Skin epidermis (tissue), 12 donors: ENCODE measurements at regions not wholly inside any gene's neighbourhood (a gene's known extent, or its start where the extent isn't known, plus 50 kb on each side); places are given as distances from the start of the nearest gene placed in this dataset.

ENCODE experiments used
- H3K27ac ChIP-seq, 21 experiments: fragments of 200-600 bp; sonication (generic) in 11 of 21; one replicate each; pipeline ENCODE4 v1.5.0; 2020; ENCODE audit warnings: mild to moderate bottlenecking in 3 of 21, inconsistent platforms in 2 of 21, moderate library complexity in 2 of 21
- H3K4me3 ChIP-seq, 7 experiments: fragments of 200-600 bp; sonication (generic) in 2 of 7; one replicate each; pipeline ENCODE4 v1.5.0; 2020; ENCODE audit warnings: inconsistent platforms in 2 of 7, mild to moderate bottlenecking in 2 of 7, moderate library complexity in 1 of 7

DNA sequence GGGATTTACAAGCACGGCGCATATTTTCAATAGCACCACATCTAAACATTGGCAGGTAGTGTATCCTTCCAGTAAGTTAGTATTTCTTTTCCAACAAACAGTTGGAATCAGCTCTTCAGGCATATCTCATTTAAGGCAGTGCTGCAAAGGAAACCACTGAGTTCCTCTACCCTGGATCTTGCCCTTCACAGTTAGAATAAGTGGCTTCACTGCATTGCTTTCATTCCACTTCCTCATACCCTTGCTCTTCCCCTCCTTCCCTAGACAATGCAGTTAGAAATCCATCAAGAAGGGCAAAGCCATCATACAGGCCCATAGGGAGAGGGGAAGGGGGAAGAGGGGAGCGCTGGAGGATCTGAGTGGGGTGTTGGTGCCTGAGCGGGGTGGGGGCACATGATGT is 173.7 kb downstream of the FBXO15 start:
- Histone ChIP-seq H3K27ac (no peak overlapping the region), H3K4me3 (no peak overlapping the region)

DNA sequence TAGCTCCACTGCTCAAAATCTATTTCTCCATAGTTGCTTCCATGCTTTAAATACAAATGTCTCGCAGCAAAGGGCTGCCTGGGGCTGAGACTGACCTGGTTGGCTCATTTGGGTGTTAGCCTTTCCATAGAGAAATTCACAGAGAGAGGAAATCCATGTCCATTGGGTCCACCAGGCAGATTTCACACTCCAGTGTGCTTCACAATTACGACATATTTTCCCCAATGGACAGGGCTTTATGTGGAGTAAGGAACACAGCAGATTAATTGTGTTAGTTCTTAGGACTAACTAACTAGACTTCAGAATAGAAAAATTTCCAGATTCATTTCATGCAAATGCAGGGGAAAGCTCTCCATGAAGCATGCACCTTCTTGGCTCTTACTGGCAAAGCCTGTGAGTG is 180.7 kb downstream of the FBXO15 start:
- H3K27ac ChIP-seq = no peak overlapping the region
- H3K4me3 ChIP-seq = no peak overlapping the region

DNA sequence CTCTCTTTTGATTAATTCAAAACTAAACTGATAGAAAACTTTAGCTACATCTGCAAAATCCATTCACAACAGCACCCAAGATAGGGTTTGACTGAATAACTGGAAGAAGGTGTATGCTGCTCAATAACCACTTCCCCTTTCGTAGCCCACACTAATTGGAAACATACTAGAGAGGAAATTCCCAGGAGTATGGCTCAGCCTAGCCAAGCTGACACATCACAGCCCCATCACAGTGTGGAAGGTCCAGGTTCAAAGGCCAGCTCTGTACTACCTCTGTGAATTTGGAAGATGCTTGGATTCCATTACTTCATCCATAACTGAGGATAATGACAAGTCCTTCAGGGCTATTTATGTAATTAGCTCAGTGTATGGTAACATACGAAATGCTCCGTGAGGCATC is 185.4 kb downstream of the FBXO15 start:
- Histone ChIP-seq H3K27ac (no peak overlapping the region), H3K4me3 (no peak overlapping the region)

DNA sequence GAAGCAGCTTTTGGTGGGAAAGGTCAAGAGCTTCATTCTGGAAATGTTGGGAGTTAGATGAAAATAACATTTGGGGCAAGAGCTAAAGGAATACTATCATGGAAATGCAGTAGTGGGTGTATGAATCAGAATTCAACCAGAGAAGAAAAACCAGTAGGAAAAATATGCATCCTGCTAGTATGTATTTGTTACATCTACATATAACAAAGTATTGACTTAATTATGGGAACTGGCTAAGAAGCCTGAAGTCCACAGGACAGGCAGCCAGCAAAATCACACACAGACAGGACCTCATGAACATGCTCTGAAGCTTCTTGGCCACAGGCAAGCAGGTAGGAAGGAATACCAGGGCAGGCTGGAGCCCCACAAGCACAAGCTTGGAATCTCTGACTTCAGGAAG is 185.8 kb downstream of the FBXO15 start:
- no peak overlapping the region for H3K4me3 ChIP-seq
- H3K27ac ChIP-seq = no peak overlapping the region

DNA sequence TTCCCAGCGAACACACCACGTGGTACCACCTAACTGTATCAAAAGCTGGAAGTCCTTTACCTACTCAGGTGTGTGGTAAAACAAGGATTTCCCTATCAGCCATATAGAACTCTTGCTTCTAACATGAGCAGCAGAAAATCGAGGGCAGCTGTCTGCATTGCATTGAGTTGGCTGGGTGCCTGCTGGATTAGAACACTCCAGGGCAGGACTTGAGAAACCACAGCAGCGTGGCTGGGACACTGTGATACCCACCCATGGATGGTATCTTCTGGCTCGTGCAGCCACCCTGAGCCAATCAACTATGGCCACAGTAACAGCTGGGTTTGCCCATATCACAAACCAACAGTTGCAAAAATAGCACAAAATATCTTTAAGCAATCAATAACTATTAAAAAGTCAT is 188.3 kb downstream of the FBXO15 start:
- Histone ChIP-seq H3K4me3 (no peak overlapping the region), H3K27ac (no peak overlapping the region)

DNA sequence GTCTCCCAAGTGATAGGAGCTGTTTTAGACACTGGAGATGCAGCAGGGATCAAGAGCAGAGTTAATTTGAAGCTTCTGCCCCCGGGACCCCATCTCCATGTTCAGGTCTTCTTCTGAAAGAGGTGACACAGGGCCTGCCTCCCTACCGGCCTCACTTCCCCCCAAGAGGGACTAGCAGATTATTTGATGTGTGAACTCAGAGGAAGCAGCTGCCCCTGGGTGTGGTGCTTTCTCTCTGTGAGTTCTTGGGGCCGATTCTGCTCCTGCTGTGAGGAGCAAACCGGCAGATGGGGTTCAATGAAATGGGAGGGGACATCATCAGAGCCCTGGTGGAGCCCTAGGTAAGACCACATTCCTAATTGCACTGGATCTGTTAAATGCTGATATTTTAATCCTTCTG is 193.4 kb downstream of the FBXO15 start:
- no peak overlapping the region for H3K27ac ChIP-seq
- H3K4me3 ChIP-seq = no peak overlapping the region

DNA sequence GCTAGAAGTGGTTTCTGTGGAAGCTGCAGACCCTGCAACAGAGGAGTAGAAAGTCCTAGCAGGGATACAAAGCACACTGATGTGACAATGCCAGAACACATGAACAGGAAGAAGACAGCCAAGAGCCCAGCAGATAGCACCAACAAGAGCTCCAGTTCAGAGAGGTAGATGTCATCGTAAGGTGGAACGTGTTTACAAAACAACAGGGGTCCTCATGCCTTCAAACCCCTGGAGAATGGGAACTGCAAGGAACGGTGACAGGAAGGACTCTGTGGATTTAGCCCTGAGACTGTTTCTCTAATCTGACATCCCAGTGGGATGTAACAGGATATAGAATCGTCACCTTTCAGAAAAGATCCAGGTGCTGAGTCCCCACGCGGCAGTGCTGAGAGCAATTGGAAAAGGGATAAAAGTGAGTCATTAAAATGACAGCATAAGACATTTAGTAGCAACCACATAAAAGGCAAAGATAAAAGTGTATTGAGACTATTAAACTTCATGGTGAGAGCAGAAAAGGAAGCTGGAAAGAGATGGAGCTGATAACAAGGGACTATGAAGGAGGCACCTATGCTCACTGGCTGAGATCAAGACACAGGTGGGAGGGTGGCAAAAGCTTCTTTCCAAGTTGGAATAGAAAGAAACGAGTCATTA is 195.2 kb downstream of the FBXO15 start:
- Histone ChIP-seq H3K4me3 (no peak overlapping the region), H3K27ac (no peak overlapping the region)

DNA sequence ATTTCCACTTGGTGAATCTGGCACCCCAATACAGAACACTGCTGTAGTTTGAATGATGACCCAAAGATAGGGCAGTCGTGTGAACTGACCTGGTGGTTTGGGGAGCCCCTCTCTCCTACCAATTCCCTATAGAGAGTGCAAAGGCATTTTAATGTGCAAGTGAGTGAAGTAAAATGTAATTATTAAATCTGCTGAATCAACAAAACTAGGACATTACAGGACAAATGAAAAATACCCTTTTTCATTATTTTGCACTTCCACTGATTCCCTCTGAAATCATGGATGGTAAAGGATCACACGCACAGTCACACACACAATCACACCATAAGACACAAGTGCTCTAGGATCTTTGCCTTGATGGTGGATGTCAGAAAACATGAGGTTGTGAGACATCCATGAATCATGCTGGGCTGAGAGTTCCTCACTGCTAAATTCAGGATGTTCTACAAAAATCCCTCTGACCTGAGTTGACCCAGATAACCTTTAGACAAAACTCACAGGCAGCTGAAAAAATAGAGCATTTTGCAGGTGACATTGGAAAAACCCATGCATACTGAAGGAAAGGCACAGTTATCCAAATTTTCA is 197.4 kb downstream of the FBXO15 start:
- Histone ChIP-seq H3K27ac (no peak overlapping the region), H3K4me3 (no peak overlapping the region)

DNA sequence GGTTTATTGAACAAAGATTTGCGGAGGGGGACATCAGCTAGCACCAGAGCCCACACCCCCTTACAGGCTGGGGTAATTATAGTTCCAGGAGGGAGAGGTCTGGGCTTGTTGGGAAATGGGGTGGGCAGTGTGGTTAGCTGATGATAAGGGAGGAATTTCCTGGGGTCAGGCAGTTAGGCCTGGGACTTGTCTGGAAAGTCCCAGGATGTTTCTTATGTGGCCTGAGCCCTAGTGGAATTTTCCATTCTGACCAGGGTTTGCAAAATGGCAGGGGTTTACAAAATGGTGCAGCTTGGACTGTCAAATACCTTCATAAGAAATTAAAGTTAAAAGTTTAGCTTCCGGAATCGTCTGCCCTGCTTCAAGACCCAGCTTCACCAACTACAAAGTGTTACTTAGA is 199.1 kb downstream of the FBXO15 start:
- no peak overlapping the region for H3K4me3 ChIP-seq
- peak overlapping the region in 1 of 21 experiments; percentile 10 for H3K27ac ChIP-seq

DNA sequence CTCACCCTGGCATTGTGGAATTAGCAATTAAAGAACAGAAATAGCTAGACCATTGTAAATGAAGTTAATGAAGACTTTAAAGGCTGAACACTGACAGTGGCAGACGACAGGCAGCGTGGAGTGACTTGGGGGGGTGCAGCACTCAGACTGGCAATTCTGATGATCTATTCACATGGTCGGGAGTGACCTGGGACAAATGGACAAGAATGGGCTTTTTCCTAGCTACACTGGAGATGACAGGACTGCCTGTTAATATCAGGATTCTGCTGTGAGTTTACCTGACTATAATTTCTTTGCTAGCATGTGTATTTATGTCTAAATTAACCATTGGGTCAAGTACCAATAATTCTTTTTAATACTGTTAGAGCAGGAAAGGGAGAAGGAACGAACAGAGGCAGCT is 199.6 kb downstream of the FBXO15 start:
- H3K27ac ChIP-seq = peak overlapping the region in 2 of 21 experiments; percentile 9 to 10
- no peak overlapping the region for H3K4me3 ChIP-seq

DNA sequence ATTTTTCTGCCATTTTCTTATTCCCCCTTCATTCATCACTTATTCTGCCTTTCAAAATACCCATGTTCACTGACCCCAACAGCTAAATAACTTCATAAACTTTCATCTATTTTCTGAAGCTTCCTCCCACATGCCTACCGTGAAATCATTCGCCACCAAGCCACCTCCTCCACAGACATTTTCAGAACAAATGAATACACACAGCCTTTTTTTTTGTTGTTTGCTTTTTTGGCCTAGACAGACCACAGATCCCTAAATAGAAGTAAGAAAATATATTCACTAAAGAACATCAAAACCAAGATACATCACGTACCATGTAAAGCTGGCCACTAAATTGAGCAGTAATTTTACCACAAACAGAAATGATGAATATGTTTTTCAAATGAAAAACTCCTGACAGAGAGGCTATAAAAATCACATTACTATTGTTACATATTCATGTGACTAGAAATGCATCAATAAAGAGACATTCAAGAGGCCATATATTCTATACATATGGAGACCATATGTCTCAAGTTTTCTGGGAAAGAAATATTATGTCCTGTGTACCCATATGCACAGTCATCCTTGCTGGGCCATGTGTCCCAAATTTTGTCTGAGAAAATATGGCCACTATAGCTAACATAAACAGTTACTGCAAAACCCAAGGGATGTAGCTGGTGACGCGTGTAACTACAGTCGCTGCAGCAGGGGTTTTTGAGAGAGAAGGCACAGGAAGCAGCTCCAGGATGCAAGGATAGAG is 200.3 kb downstream of the FBXO15 start:
- H3K27ac ChIP-seq = no peak overlapping the region
- no peak overlapping the region for H3K4me3 ChIP-seq

DNA sequence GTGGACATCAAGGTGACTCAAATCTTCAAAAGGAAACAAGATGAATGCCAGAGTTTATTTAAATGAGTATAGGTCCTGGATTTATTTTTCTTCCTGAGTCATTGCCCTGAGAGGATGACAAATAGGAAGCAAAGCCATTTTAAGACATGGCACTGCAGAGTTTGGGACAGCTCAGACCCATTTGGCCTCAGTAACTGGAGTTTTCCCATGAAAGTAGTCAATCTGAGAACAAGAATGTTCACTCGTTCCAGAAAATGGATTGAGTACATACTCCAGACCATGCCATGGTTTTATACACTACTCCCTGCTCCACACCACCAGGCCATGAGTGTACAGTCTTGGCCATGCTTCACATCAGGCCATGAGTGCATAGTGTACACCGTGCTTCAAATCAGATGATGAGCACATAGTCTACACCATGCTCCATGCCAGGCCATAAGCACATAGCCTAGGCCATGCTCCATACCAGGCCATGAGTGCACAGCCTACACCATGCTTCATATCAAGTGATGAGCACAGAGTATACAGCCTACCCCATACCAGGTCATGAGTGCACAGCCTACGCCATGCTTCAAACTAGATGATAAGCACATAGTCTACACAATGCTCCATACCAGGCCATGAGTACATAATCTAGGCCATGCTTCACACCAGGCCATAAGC is 202.4 kb downstream of the FBXO15 start:
- Histone ChIP-seq H3K4me3 (no peak overlapping the region), H3K27ac (no peak overlapping the region)

DNA sequence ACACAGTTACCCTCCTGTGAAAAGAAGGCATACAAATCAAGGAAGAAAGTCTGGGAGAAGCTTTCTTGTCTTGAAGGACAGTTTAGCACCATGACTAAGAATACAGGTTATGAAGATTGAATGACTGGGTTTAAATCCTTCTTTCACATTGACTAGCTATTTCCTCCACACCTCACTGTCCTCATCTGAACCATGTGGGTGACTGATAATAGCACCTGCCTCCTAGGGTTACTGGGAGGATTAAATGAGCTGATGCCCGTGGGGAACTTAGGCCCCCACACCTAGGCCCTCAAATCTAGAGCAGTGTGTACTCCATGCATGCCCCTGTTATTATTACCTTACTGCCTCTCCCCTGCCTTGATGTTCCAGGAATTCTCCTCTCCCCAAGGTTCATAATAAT is 202.9 kb downstream of the FBXO15 start:
- Histone ChIP-seq H3K4me3 (no peak overlapping the region), H3K27ac (no peak overlapping the region)

DNA sequence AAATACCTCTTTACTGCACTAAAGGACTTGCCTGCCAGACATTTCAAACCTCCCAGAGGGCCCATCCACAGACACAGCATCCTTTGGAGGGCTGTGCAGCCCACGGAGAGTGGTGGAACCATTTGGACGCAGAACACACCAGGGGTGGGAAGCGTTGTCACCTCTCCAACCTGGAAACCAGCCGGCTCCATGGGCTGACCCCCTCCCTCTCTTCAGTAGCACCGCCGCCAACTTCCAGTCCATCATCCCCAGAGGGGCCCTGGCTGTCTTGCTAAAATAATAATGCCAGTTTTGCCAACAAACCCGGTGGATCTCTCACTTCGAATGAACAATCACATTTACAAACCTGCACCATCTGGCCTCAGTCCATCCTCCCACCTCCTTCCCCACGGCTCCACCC is 203.9 kb downstream of the FBXO15 start:
- H3K27ac ChIP-seq = no peak overlapping the region
- H3K4me3 ChIP-seq = no peak overlapping the region

DNA sequence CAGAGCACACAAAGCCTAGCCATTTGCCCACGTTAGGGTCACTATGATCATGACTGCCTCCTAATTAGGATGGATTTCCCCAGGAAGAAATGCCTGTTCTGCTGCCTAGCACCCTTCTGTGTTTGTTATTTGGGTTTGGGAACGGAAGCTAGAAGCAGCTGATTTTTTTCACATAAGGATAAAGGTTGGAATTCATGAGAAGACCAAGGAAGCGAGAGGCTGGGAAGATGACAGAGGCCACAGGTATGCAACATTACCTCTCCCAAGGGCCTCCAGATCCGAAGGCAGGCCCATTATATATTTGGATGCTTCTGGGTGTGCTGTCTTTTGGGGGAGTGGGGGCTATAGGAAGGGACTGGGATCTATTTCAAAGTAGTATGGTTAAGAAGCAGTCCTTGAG is 204.7 kb downstream of the FBXO15 start:
- Histone ChIP-seq H3K27ac (no peak overlapping the region), H3K4me3 (no peak overlapping the region)

DNA sequence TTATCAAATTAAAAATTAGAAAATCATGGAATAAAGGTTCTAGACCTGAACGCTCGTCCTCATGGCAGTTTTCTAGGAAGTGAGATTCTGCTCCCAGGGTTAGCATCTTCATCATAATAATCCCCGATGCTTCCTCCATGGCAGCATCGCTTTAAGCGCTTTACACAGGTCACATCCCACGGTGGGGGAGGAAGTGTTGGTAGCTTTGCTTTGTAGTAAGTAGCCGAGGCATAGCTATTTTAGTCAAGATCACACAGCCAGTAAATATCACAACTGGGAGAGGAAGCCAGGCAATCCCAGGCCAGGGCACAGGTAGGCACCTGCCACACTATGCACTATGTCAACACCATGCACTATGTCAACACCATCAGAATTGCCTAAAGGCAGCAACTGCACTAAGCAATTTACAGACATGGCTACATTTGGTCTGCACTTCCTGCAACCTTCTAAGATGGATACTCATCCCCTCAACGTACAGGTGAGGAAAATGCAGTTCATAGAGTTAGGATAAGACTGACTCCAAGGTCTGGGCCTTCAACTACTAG is 205.5 kb downstream of the FBXO15 start:
- H3K4me3 ChIP-seq = no peak overlapping the region
- H3K27ac ChIP-seq = no peak overlapping the region

DNA sequence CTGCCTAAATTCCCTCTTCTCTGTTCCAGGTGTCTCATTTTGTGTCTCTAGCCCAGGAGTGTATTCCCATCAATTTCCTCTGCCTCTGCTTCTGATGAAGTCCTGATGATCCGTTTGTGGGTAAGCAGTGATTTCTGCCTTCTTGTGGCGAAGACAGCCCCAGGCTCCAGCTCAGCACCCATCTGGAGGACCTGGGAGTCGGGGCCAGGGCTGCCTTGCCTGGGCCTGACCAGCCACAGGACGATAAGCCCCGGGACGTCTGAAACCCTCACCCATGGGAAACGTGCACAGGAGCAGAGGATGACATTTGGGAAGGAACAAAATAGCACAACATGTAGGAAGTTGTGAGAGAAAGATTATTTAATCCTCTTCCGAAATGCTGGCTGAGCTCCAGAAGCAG is 206.9 kb downstream of the FBXO15 start:
- H3K27ac ChIP-seq = no peak overlapping the region
- H3K4me3 ChIP-seq = no peak overlapping the region

DNA sequence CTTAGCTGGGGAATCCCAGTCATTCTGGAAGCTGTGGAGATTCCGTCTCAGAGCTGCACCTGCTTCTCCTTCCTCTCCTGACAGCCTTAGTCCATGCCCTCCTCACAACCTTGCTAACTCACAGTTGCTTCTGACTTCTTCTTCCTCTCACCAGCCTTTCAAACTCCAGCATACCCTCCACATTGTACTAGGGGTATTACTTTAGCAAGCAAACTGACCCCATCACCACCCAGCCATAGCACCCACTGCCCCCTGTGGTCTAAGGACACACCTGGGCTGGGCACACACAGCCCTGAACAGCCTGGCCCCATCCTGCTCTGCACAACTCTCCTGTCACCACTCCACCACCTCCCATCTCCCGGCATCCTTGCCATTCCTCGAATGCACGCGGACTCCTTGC is 208.2 kb downstream of the FBXO15 start:
- Histone ChIP-seq H3K4me3 (no peak overlapping the region), H3K27ac (no peak overlapping the region)

DNA sequence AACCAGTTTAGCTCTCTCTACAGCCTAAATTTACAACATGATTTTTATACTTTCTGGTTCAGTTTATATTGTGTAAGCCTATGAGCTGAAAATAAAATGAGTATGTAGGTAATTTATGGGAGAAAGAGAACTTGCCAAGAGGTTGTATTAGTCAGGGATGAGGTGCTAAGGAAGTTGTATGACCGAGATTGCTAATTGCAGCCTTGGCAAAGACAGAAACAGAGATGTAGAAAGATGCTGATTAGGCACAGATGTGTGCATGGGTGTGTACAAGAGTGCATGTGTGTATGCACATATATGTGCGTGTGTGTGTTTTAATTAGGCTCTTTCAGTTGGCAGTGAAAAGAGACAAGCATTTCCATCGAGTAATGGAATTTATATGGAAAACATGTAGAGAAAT is 213.9 kb downstream of the FBXO15 start:
- no peak overlapping the region for H3K4me3 ChIP-seq
- no peak overlapping the region for H3K27ac ChIP-seq

DNA sequence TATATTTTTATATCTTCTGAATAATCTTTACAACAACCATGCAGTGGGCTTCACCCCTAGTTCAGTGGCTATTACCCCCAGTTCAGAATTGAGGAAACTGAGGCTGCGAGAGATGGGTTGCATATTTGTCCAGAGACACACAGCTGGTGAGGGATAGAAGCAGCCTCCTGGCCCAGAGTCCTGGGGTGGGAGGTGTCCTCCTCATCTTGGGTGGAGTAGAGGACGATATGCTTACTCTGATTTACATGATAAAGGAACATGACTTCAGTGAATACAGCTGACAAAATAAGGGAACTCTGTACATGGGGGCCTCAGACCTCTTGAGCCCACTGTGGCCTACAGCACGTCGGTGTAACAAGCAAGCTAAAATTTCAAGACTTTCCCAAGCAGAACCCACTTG is 214.7 kb downstream of the FBXO15 start:
- H3K27ac ChIP-seq = no peak overlapping the region
- no peak overlapping the region for H3K4me3 ChIP-seq

DNA sequence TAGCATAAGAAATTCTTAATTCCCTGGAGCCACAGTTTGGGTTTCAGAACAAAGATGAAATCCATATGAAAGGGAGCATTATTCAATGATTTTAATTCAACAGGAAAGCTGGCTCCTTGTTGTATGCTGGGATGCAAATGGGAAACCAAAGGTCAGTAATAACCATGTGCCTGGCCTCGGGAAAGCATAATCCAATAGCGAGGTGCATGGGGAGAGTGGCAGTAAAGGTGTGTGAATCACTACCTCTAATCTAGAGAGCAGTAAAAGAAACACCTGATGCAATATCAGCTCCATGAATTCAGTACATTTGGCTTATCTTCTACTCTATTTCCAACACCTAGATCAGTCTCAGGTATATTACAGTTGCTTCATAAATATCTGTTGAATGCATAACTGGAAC is 220.1 kb downstream of the FBXO15 start:
- Histone ChIP-seq H3K27ac (no peak overlapping the region), H3K4me3 (no peak overlapping the region)
